Body of pancreas (tissue), 4 donors: ENCODE measurements at regions not wholly inside any gene's neighbourhood (a gene's known extent, or its start where the extent isn't known, plus 50 kb on each side); places are given as distances from the start of the nearest gene placed in this dataset.

Experiments
- CTCF ChIP-seq, 7 experiments: fragments of 450-650 bp in 4 of 7; fragments of 200-600 bp in 3 of 7; sonication (generic) in 3 of 7; IDR thresholded peaks; one replicate each; pipeline ENCODE4 v1.5.1; 2016 to 2019; ENCODE audit warnings: antibody characterized with exemption in 7 of 7
- POLR2A ChIP-seq, 3 donors: fragments of 450-650 bp; IDR thresholded peaks; one replicate each; pipeline ENCODE4 v1.6.1; 2016; ENCODE audit warnings: antibody characterized with exemption in 3 of 3, mild to moderate bottlenecking in 2 of 3

DNA sequence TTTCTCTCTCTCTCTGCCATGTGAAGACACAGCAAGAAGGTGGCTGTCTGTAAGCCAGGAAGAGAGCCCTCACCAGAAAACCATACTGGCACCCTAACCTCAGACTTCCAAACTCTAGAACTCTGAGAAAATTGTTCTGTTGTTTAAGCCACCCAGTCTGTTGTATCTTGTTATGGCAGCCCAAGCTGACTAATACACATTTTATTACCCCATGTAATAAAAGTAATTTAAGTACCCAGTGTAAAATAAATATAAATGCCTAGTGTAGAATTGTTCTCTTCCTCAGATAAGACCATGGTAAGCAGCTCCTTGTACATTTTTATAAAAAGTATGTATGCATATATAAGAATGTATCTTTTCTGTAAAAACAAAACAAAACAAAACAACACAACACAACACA, 119.7 kb downstream of the DTL start:
- TF ChIP-seq CTCF (IDR thresholded peaks at IDR 0.05) = no peak
- no peak for TF ChIP-seq POLR2A (IDR thresholded peaks at IDR 0.05)
